Neuron (in vitro differentiated cells): ENCODE measurements at regions not wholly inside any gene's neighbourhood (a gene's known extent, or its start where the extent isn't known, plus 50 kb on each side); places are given as distances from the start of the nearest gene placed in this dataset.

Source experiments
- H2AFZ ChIP-seq: one replicate; pipeline ENCODE4 v1.6.1; 2013; ENCODE audit warnings: low read depth, mild to moderate bottlenecking, inconsistent platforms, low read length, moderate library complexity
- H3K27me3 ChIP-seq: one replicate; pipeline ENCODE4 v1.6.1; 2013; ENCODE audit warnings: low read length; ENCODE audit not compliant: insufficient read depth
- H3K36me3 ChIP-seq: one replicate; pipeline ENCODE4 v1.6.1; 2013; ENCODE audit warnings: low read length; ENCODE audit not compliant: insufficient read depth
- H3K4me1 ChIP-seq: one replicate; pipeline ENCODE4 v1.6.1; 2013; ENCODE audit warnings: low read length; ENCODE audit not compliant: insufficient read depth
- H3K4me3 ChIP-seq: 2 replicates; pipeline ENCODE4 v1.5.1; 2013; ENCODE audit warnings: mild to moderate bottlenecking, low read length, moderate library complexity
- H3K9me3 ChIP-seq: one replicate; pipeline ENCODE4 v1.6.1; 2013; ENCODE audit warnings: low read length

DNA sequence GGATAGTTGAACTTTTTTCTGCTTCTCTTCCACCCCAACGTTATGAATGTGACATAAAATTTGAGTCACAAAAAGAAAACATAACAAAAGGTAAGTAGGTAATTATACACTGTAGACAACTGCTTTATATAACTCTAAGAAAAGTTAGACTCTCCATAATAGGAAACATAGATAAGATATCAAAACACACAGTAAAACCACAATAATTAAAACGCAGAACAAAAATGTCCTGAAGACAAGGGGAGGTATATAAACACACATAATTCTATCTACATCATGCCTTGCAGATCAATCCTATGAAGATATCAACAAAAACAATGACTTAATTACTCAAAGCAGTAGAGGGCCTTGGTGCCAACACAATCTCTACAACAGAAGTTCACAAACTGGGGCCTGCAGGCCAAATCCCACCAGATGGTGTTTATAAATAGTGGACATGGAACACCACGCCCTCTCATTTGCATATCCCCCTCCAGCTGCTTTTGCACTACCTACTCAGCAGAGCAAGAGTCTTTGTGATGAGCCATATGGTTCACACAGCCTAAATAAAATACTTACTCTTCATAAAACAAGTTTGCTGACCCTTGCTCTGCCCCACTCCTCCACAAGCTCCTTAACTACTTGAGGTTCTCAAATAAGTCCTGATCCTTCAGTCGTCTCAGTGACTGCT lies 254.7 kb downstream of the KLF12 start:
- H3K4me3 ChIP-seq, result no peak overlapping the region
- no peaks in the 10 kb centered on the region for H3K27me3 ChIP-seq
- no peaks in the 10 kb centered on the region for H3K36me3 ChIP-seq
- no peak overlapping the region for H2AFZ ChIP-seq
- H3K9me3 ChIP-seq, result no peaks in the 10 kb centered on the region
- H3K4me1 ChIP-seq, result no peaks in the 10 kb centered on the region

- no peak overlapping the region for H3K4me3 ChIP-seq
- peaks cover 5% of the 10 kb centered on the region for H3K4me1 ChIP-seq
- H3K36me3 ChIP-seq, result no peaks in the 10 kb centered on the region
- no peak overlapping the region for H2AFZ ChIP-seq
- no peaks in the 10 kb centered on the region for H3K27me3 ChIP-seq
- no peaks in the 10 kb centered on the region for H3K9me3 ChIP-seq
Observed at GRCh38 chr13:73877399-73877798, 256.8 kb downstream of the KLF12 start.

- H3K4me1 ChIP-seq, result peaks cover 5% of the 10 kb centered on the region
- H3K4me3 ChIP-seq, result no peak overlapping the region
Observed at GRCh38 chr13:73876323-73876722, 257.9 kb downstream of the KLF12 start.

DNA sequence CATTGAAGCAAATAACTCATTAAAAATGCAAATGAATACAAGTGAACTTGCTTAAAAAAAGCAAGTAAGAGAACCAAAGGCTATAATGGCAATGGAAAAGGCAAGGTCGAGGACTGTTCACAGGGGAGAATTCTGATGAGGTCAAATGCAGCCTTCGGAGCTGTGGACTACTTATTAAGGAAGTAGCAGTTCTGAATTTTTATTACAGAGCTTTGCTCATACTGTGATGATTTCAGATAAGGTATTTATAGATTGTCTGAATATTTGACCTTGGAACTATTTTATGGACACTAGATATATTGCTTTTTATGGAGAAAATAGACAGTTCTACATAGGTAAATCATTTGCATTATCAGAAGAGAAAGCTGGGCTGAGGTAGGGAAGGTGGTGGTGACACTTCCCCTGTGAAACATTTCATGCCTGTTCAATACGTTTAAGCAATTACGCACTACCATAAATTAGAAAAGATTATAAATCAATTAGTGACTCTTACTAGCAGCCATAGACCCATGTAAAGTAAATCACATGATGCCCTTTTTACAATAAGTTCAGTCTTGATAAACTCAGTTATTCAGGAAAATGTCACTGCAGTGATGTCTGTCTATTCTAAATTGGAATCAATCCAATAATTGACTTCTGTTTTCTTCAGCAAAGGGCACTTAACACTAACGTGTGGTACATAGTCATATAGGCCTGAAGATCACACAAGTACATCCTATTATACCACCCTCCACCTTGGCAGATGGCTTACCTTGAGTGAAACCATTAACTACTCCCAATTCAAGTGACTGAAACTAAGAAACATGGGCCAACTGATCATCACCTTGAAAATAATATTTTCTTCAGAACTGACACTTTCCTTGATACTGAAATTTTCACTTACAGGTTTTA lies 260.0 kb downstream of the KLF12 start:
- H3K36me3 ChIP-seq, result no peaks in the 10 kb centered on the region
- H2AFZ ChIP-seq, result no peak overlapping the region
- H3K4me1 ChIP-seq, result peaks cover 5% of the 10 kb centered on the region
- no peak overlapping the region for H3K4me3 ChIP-seq
- H3K9me3 ChIP-seq, result no peaks in the 10 kb centered on the region
- H3K27me3 ChIP-seq, result no peaks in the 10 kb centered on the region

More at GRCh38 chr13:73876323-73876722, 257.9 kb downstream of the KLF12 start:
- no peaks in the 10 kb centered on the region for H3K36me3 ChIP-seq
- H3K9me3 ChIP-seq, result no peaks in the 10 kb centered on the region
- H3K27me3 ChIP-seq, result no peaks in the 10 kb centered on the region
- no peak overlapping the region for H2AFZ ChIP-seq

DNA sequence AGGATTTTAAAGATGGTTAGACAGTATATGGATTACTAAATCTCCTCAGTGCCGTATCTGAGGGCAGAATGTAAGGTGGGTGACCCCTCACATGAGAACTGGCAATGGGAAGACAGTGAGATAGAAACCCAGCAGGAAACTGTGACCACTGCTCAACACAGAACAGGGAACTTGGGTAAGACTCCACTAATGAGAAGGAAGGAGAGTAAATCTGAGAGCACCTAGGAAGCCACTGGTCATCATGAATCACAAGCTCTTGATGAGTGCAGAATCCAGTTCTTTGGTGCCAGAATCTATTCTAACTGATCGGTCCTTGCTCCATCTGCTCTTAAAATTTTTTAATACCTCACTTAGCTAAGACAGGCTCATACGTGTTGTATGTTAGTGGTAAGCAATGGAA lies 261.8 kb downstream of the KLF12 start:
- H3K4me1 ChIP-seq, result peaks cover 5% of the 10 kb centered on the region
- H3K4me3 ChIP-seq, result no peak overlapping the region
- H2AFZ ChIP-seq, result no peak overlapping the region
- H3K27me3 ChIP-seq, result no peaks in the 10 kb centered on the region
- H3K36me3 ChIP-seq, result no peaks in the 10 kb centered on the region
- no peaks in the 10 kb centered on the region for H3K9me3 ChIP-seq

DNA sequence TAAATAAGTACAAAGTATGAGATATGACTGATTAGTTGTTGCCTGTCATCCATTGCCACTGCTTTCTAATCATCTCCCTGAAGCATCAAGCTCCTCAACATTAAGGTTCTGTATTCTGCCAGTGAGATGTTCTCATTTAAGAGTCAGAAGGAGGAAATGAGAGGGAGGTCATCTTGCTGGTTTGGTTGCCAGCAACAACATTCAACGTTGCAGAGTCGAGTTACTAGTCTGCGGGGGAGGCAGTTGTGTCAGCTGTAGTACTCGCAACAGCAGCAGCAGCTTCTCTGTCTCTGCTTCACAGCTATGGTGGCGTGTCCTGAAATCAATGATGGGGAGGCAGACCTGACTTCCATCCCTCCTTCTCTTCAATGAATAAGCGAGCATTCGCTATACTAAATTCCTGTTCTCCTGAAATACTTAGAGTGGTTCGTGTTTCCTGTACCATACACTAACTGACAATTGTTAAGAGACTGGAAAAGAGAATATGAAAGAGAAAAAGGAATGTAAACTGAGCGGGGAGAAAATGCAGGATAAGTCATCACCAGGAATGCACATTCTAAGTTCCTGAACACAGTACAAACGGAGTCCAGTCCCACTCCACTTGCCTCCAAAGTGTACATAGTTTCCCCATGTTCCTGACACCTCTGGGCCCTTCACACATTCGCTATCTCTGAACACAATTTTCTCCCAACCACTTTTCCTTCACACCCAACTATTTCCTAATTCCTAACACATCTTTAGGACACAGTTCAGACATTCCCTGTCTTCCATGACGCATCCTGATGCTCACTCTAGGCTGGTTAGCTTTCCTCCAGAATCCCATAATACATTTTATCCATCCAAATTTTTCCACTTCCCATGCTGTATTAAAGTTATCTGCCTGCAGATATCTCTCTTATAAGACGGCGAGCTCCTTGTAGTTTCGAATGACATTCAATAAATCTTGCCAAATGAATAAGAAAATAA lies 263.0 kb downstream of the KLF12 start:
- Histone ChIP-seq H3K4me3 (no peak overlapping the region), H2AFZ (no peak overlapping the region), H3K4me1 (peaks cover 5% of the 10 kb centered on the region), H3K9me3 (no peaks in the 10 kb centered on the region), H3K36me3 (no peaks in the 10 kb centered on the region), H3K27me3 (no peaks in the 10 kb centered on the region)

- Histone ChIP-seq H3K36me3 (no peaks in the 10 kb centered on the region), H3K4me3 (no peak overlapping the region), H3K4me1 (peaks cover 5% of the 10 kb centered on the region), H3K9me3 (no peaks in the 10 kb centered on the region), H2AFZ (no peak overlapping the region), H3K27me3 (no peaks in the 10 kb centered on the region)
Observed at GRCh38 chr13:73870036-73870741, 264.0 kb downstream of the KLF12 start.

DNA sequence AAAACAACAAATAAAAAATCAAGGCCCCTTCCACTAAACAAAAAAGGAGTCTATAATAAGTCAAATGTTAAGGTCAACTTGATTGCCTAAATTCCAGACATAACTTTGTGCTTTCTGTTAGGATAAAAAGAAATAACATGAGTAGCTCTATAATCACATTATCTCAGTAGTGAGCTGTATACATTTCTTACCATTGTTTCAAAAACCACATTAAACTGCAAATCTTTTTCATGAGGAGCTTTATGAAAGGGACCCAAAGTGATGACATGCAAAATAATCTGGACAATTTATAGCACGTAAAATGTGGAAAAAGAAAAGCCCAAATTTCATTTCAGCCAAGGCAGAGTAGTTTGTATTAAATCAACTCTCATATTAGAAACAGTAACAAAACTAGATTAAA lies 269.2 kb downstream of the KLF12 start:
- Histone ChIP-seq H3K4me1 (no peaks in the 10 kb centered on the region), H3K9me3 (no peaks in the 10 kb centered on the region), H2AFZ (no peak overlapping the region), H3K27me3 (no peaks in the 10 kb centered on the region), H3K4me3 (no peak overlapping the region), H3K36me3 (no peaks in the 10 kb centered on the region)

- no peaks in the 10 kb centered on the region for H3K4me1 ChIP-seq
- H3K9me3 ChIP-seq, result no peaks in the 10 kb centered on the region
- no peak overlapping the region for H2AFZ ChIP-seq
- no peaks in the 10 kb centered on the region for H3K27me3 ChIP-seq
- no peak overlapping the region for H3K4me3 ChIP-seq
- H3K36me3 ChIP-seq, result peaks cover 2% of the 10 kb centered on the region
Observed at GRCh38 chr13:73861136-73861535, 273.1 kb downstream of the KLF12 start.

- H3K27me3 ChIP-seq, result no peaks in the 10 kb centered on the region
- no peak overlapping the region for H3K4me3 ChIP-seq
- no peak overlapping the region for H2AFZ ChIP-seq
- H3K36me3 ChIP-seq, result peaks cover 2% of the 10 kb centered on the region
- no peaks in the 10 kb centered on the region for H3K4me1 ChIP-seq
- H3K9me3 ChIP-seq, result no peaks in the 10 kb centered on the region
Observed at GRCh38 chr13:73860501-73860900, 273.7 kb downstream of the KLF12 start.

- H3K27me3 ChIP-seq, result no peaks in the 10 kb centered on the region
- peaks cover 2% of the 10 kb centered on the region for H3K36me3 ChIP-seq
- no peak overlapping the region for H3K4me3 ChIP-seq
- H3K9me3 ChIP-seq, result no peaks in the 10 kb centered on the region
- no peak overlapping the region for H2AFZ ChIP-seq
- no peaks in the 10 kb centered on the region for H3K4me1 ChIP-seq
Observed at GRCh38 chr13:73859841-73860240, 274.4 kb downstream of the KLF12 start.

- Histone ChIP-seq H2AFZ (no peak overlapping the region), H3K4me1 (no peaks in the 10 kb centered on the region), H3K36me3 (peaks cover 2% of the 10 kb centered on the region), H3K4me3 (no peak overlapping the region), H3K9me3 (no peaks in the 10 kb centered on the region), H3K27me3 (no peaks in the 10 kb centered on the region)
Observed at GRCh38 chr13:73857106-73857505, 277.1 kb downstream of the KLF12 start.
